Activated CD8-positive, alpha-beta memory T cell treated with anti-CD3 and anti-CD28 coated beads for 36 hours (primary cell): ENCODE measurements at regions not wholly inside any gene's neighbourhood (a gene's known extent, or its start where the extent isn't known, plus 50 kb on each side); places are given as distances from the start of the nearest gene placed in this dataset.
"Not testable (repeated sequence)": the region's sequence is repeated elsewhere in the genome, so short reads cannot be mapped to it uniquely, and the experiment has no call there.

ENCODE experiments used
- CTCF ChIA-PET: fragments of 350-600 bp; sonication (Branson Sonifier 250); formaldehyde crosslinking; loops from one replicate; lab custom pipeline; 2021; ENCODE audit warnings: antibody characterized with exemption; lab: Charles Lee
- POLR2A ChIA-PET: fragments of 350-600 bp; sonication (Branson Sonifier 250); formaldehyde crosslinking; loops from one replicate; lab custom pipeline; 2021; ENCODE audit warnings: antibody characterized with exemption; lab: Charles Lee

DNA sequence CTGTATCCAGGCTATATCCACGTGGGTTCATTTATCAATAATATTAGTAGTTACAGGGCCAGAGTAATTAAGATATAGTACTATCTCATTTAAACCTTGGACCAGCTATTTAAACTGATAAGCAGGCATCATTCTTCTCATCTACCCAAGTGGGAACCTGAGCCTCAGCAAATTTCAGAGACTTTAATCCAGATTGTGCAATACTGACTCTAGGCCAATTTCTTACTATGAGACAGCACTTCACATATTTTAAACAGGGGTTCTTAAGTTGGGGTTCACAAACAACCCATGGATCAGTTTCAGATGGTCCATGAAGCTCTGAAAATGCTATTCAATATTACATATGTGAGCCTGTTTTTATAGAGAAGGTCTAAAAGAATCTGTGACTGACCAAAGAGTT is 302.7 kb upstream of the PSMD7 start:
- POLR2A ChIA-PET, result no interaction called here
- CTCF ChIA-PET, result no interaction called here

DNA sequence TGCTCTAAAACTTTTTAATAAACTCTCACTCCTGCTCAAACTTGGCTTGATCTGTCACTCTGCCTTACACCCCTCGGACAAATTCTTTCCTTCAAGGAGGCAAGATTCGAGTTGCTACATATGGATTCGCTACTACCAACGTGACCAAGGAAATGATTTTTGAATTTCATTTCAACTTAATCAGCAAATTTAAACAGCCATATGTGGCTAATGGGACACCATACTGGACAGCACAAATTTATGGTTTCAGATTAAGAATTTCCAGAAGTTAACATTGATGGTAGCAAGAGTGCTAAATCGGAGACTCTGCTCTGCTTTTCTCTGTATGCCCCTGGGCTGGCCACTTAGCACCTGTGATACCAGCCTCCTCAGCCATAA is 318.2 kb upstream of the PSMD7 start:
- CTCF ChIA-PET, result no interaction called here
- POLR2A ChIA-PET, result no interaction called here

DNA sequence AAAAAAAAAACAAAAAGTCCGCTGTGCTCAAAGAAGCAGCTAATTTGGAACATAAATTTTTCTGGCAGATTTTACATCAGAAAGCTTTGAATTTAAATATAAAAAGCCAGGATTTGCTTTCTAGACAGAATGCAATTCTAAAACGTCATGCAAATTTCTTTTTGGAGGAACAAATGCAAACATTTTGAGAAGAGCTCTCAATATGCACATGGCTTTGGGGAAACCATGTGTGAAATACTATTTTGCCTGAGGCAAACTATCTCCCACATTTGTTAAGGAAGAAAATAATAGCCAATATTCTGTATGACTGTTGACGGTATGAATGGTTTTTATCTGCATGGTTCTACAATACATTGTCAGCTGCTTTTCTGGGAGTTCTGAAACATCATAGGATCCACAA is 320.0 kb upstream of the PSMD7 start:
- POLR2A ChIA-PET, result no interaction called here
- CTCF ChIA-PET, result no interaction called here

DNA sequence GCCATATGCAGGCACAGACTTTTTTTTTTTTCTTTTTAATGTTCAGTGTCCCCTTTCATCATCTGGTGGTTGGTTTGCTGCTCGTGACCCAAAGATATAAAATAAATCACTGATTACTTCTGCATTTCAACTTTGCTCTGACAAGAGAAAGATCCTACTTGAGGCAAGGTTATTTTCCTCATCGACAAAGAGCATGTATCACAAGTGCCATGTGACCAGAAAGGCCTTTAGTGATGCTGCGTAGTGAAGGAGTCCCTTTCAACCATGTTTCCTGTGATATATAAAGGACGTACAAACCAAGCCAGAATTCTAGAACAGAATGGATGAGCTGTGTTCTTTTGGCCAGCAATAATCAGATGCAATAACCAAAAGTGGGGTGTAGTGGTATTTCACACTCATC is 323.4 kb upstream of the PSMD7 start:
- CTCF ChIA-PET, result no interaction called here
- POLR2A ChIA-PET, result no interaction called here

DNA sequence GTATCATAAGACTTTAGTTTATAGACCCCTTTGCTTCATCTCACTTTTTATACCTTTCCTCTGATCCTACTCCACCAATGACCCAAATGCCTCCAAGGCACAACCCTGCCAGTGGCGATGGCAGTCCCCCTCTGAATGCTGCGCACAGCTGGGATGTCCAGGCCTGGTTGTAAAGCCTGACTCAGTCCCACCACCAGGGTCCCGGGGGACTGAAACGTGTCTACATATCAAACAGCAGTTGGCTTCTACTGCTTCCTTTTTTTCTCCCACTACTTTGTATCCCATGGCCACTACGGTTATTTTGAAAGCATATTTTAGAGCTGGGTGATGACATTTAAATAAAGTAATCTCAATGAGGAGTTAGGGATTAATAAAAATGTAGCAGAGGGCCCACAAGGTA is 329.8 kb upstream of the PSMD7 start:
- ChIA-PET POLR2A (no interaction called here), CTCF (no interaction called here)

DNA sequence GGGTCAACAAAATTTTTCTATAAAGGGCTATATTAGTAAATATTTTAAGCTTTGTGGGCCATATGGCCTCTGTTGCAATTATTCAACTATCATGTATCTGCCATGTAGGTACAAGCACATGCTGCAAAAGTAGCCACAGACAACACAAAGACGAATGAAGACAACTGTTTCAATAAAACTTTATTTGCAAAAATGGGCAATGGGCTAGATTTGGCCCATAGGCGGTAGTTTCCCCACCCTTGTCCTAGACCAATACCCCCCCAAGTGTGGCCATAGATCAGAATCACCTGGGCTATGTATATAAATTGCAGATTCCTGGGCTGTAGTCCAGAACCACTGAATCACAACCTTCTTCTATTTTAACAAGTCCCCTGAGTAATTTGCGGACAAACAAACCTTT is 331.0 kb upstream of the PSMD7 start:
- ChIA-PET POLR2A (no interaction called here), CTCF (no interaction called here)

DNA sequence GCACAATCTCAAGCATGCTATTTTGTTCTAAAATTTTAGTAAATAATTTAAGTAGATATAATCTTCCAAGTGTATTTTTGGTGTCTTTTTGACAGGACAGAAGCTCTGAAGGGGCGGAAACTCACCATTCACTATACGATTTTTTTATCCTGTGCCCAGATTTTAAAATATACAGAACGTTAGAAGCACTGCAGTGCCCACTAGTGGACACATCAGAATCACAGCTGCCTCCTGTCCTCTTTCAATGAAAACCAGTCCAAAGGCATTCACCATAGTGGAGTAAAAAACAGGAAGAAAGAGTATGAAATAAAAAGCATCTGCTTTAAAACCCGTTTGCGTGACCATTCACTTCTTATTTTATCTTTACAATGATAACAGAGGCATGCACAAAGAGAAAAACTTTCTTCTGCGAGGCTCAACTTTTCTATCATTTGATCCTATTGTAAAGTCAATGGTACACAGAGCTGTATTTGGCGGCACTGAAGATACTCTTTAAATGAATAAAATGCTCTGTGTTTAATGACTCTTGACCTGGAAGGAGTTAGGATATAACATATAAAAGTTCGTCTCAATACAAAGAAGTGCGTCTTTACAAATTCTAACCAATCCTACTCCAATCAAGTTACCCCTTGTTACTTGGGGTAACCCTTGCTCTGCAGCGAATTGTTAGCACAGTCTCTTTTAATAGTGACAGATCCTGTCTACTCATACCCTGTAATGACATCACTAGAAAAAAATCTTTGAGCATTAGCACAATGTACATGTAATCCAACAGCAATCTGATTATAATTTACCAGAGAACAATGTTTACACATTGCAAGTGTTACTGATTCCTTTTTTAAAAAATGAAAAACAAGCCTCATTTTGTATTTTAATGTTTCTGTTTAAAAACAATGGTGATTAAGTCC is 339.8 kb upstream of the PSMD7 start:
- POLR2A ChIA-PET, result no interaction called here
- CTCF ChIA-PET, result interaction anchor here (1.2 kb wide), 1 partner anchor 60 kb away, joined by 3 read pairs; no protein-coding TSS in a partner anchor

DNA sequence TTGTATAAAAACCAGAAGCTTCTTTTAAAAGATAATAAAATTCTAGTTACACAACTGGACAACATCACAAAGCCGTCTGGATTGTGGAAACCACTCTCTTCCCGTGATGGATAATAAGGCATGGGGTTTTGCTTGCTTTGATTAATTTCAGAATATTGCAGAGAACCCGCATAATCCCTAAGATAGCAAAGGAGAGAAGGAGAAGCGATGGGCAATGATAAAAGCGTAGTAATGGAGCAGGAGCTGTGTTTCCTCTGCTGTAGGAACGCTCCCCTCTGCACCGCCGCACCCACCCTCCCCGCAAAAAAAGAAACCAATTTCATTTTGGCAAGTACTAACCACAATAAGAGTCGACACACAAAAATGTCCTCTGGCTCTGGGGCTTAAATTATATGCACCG is 340.9 kb upstream of the PSMD7 start:
- POLR2A ChIA-PET, result no interaction called here
- CTCF ChIA-PET, result interaction anchor here (1.2 kb wide), 1 partner anchor 62 kb away, joined by 3 read pairs; no protein-coding TSS in a partner anchor

DNA sequence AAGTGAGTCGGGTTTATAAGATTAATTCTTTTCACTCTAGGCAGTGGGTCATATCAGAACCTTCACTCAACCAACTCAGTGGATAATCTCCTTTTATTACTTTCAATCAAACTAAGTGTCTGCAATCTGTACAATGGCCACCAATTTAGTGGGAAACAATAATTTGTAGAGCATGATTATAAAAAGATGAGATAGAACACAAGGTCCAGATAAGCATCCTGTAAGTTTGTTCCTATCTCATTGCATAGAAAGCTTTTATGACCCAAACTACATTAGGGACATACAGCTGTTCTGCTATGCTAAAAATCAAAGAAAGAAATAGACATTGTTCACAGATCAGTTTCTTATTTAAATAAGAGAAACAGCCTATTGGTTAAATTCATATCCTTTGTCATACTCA is 341.4 kb upstream of the PSMD7 start:
- POLR2A ChIA-PET, result no interaction called here

DNA sequence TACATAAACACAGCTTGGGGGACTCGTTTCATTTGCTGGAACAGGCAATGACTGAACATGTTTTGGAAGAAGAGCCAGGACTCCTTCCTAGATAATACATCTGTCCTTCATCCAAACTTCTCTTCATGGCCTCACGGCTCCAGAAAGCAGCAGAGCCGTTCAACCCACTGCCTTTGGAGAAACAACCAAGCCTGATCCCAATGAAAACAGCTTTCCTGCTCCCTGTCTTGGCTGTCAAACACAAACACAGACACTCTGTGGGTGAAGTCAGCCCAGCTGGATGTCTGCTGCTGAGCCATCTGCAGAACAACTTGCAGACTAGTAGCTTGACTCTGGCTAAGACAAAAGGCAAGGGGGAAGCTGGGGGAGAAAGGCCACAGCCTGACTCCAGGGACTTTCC is 345.1 kb upstream of the PSMD7 start:
- CTCF ChIA-PET, result no interaction called here
- POLR2A ChIA-PET, result no interaction called here

More for the DNA sequence above, 341.4 kb upstream of the PSMD7 start:
- CTCF ChIA-PET, result no interaction called here

DNA sequence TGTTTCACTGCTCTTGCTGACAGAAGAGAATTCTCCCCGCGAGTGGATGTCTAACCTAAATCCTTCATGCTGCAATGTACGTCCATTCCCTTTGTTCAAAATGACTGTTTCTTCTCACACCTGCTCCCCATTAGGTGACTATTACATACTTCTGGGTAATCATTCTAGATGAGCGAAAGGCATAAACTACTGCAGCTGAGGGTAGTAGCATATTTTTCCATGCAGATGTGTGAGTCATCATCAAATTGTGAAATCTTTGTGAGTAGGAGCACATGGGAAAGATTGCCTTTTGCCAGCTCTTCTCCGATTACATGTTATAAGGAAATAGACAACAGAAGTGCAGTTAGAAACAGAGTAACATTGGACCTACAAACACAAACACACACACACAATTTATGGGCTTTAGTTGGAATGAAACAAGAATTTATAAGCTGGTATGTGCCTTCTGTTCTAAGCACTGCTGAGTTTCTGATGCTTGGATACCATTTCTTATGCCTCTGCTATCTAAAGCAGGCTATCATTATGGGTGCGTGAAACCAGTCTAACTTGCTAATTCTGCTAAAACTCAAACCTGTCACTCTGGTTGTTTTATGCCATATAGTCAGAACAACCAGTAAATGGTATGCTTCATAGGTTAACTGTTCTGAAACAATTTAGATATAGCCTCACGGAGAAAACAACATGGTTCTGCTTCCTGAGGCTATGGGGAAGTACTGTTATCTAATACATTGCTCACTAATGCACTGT is 346.9 kb upstream of the PSMD7 start:
- CTCF ChIA-PET, result no interaction called here
- POLR2A ChIA-PET, result no interaction called here

DNA sequence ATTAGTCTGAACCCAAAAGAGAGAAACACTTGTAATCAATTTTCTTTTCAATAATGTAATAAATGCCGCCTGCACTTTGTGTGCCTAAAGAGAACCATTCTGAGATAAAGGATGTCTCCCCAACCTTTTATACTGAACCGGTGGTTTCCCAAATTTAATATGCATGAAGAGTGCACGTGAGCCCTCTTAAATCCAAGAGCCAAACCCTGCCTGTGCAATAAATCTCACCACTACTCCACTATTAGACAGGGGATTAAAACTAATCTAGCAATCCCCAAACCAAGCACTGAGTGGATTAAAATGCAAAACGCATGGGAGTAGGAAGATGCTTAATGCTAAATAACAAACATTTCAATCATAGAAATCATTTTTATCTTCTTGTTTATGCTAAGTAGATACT is 351.0 kb upstream of the PSMD7 start:
- ChIA-PET CTCF (no interaction called here), POLR2A (no interaction called here)

DNA sequence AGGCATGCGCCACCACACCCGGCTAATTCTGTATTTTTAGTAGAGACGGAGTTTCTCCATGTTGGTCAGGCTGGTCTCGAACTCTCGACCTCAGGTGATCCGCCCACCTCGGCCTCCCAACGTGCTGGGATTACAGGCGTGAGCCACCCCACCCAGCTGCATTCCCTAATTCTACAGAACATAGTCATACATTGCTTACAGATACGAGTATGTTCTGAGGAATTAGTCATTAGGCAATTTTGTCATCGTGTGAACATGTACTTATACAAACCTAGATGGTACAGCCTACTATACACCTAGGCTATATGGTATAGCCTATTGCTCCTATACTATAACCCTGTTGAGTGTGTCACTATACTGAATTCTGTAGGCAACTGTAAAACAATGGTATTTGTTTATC is 353.4 kb upstream of the PSMD7 start:
- CTCF ChIA-PET, POLR2A ChIA-PET: not testable (repeated sequence)

DNA sequence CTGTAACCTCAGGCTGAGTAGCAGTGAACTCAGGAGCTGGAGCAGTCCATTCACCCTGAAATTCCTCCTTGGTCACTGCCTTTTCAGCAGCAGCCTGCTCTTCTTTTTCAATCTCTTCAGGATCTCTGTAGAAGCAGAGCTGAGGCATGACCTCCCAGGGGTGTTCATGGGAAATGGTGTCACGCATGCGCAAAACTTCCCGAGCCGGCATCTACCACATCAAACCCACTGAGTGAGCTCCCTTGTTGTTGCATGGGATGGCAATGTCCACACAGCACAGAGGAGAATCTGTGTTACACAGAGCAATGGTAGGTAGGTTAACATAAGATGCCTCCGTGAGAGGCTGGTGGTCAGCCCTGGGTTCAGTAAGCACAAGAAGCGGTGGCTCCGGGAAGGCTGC is 355.8 kb upstream of the PSMD7 start:
- POLR2A ChIA-PET, CTCF ChIA-PET: not testable (repeated sequence)

DNA sequence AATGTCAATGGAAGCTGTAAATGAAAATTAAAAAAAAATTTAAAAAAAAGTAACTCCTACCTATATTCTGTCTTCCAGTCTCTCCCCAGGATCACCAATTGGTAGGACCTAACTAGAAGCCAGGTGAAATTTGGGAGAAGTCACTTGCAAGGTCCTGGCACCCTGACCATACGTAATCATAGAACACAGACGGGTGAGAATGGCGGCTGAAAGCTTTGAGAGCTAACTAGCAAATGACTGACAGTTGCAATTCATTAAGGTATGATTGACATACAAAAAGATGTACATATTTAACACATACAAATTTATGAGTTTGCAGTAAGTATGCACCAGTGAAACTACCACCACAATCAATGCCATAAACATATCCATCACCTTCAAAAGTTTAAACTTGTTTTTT is 372.7 kb upstream of the PSMD7 start:
- POLR2A ChIA-PET, result no interaction called here
- CTCF ChIA-PET, result no interaction called here

DNA sequence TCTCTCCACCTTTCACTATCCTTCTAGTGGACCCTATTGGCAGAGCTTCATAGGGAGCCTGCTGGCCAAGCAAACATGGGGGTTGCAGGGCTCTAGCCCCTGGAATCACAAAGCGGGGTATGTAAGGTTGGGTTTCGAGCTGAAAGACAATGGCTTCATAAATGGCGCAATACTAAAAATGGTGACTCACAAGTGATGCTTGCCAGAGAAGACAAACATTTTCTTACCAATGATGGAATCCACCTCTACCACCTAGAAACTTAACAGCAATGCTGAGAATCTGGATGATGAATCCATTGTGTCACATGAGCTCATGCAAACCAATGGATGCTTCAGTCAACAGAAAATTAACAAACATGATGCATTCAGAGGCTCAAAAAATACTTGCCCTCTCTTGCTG is 375.3 kb upstream of the PSMD7 start:
- ChIA-PET CTCF (no interaction called here), POLR2A (no interaction called here)

DNA sequence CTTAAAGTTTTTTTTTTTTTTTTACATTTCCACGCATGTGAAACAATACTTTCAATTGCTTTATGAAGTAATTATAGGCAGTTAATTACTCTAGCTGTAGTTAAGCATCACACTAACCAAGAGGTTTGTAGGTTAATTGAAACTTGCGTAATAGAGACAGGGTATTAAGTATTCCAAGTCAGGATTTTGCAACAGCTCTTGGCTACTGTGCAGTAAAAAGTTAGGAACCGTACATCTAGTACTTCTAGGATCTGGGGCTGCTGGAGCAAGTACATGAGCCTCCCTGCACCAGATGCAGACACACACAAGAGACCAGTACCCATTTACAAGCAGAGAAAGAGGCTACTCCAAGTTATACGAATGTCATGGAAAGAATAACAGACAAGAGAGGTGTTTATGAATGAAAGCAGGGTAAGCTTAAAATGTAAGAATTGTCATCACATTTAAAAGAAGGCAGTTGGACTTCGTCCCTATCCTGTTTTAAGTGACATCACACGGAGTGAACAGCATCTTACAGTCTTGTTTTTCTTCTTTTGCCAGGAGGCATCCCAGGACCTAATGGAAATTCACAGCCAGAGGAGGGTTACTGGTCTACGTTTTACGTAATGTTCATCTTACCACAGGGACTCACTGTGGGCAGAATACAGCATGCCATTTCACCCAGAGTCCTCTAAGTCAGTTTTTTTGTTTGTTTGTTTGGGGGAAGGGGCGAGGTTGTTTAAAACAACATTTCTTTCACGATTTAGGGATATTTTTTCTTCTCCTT is 379.6 kb upstream of the PSMD7 start:
- CTCF ChIA-PET, result no interaction called here
- POLR2A ChIA-PET, result no interaction called here

DNA sequence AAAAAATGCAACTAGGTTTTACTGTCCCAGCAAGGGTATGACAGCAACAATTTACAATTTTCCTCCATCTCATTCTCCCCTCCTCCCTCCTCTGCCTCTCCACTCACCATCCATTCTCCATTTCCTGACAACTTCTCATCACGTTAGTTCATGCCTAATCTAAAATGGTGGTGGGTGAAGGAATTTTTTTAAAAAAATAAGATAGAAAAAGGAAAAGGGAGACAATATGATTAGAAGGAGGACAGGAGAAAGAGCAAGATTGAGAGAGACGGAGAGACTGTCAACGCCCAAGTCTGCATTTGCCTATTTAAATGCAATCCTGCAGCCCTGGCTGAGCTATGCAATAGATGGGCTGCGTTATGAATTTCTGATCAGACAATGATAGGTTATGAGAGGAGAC is 380.7 kb upstream of the PSMD7 start:
- CTCF ChIA-PET, result no interaction called here
- POLR2A ChIA-PET, result no interaction called here

DNA sequence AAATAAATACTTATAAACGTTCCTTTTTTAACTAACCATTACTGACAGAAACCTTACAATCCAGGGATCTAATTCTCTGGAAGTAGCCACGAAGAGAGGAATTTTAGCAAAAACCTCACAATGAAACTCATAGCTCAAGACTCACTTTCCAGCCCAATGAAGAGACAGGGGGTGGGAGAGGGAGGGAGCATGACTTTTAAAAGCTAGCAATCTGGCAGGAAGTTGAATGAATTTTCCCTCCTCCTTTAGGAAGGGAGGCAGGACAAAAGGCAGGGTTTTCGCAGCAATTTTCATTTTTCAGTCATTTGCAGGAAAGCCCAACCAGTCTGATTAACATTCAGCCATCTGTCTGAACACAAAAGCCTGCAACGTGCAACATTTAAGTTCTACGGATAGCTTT is 381.5 kb upstream of the PSMD7 start:
- ChIA-PET CTCF (no interaction called here), POLR2A (no interaction called here)

DNA sequence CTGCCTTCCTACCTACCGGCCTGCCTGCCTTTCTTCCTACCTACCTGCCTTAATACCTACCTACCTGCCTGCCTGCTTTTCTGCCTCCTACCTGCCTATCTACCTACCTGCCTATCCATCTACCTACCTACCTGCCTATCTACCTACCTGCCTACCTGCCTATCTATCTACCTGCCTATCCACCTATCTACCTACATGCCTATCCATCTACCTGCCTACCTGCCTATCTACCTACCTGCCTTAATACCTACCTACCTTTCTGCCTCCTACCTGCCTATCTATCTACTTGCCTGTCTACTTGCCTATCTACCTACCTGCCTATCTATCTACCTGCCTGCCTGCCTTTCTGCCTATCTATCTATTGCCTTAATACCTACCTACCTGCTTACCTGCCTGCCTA is 383.8 kb upstream of the PSMD7 start:
- ChIA-PET CTCF (no interaction called here), POLR2A (no interaction called here)
